ENCODE measurements at regions not wholly inside any gene's neighbourhood (a gene's known extent, or its start where the extent isn't known, plus 50 kb on each side); places are given as distances from the start of the nearest gene placed in this dataset.

DNA sequence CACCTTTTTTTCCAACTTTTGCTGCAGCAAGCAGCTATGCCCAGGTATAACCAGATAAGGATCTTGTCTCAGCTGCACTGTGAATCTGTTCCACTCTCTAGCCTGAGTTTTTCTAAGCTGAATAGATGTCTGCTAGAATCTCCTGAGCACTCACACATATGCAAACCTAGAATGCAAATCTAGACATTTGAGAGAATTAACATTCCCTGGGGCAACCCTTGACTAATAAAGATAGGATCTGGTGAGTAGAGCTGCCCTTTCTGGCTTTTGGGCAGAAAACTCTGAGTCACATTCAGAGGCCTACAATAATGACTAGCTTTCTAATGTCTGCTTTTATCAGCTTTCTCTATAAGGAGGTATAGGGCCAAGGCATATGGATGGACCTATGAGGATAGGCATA lies 61.4 kb upstream of the BARHL2 start:
- no peak for DNase-seq

DNA sequence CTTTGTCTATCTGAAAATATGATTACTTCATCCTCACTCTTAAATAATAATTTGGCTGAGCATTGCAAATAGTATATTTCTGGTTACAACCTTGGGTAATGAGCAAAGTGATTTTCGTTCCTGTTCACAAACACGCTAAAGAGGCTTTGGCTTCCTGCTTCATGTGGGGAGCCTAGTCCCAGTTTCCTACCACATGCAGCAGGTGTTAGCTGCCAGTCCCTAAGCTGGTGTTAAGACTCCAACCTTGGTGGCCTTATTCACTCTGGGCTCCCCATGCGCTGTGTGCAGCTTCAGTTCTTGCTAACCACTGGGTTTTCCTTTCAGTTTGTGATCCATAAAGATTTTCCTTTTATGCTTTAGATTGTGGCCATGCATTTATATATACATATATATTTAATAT lies 56.7 kb upstream of the BARHL2 start:
- DNase-seq: no peak

DNA sequence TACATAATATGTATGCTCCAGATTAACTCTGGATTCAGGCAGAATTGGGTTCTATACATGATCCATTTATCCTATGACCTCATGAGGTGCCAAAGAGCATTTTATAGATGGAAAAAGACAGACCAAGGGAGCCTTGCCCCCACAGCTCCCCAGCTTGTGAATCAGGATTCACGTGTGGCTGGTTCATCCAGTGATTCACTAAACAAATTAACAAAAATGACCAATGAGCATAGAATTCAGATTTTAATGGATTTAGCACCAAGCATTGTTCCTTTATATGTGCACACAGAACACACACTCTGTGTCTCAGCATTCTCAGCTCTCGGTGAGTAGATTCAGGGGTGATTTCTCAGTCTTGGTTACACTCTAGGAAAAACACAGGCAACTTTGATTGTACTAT lies 51.7 kb upstream of the BARHL2 start:
- DNase-seq: no peak

DNA sequence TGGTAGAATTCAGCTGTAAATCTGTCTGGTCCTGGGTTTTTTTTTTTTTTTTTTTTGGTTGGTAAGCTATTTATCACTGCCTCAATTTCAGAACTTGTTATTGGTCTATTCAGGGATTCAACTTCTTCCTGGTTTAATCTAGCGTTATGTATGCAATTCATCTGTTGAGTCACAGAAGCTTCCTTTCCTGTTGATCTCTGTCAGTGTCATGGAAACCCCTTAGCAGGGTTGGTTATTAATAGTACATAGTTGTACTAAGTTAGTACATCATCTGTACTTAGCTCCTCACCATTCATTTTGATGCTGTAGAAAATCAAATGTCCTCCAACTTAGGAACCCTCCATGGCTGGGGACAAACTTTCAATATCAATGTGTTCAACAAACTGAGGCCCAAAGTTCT lies 51.0 kb upstream of the BARHL2 start:
- no peak for DNase-seq
